Nucleus accumbens (tissue), 56 donors: ENCODE measurements at regions not wholly inside any gene's neighbourhood (a gene's known extent, or its start where the extent isn't known, plus 50 kb on each side); places are given as distances from the start of the nearest gene placed in this dataset.

Source experiments
- DNase-seq, 56 donors: peaks; one replicate each; lab custom pipeline; 2025; lab: John Stamatoyannopoulos, UW

DNA sequence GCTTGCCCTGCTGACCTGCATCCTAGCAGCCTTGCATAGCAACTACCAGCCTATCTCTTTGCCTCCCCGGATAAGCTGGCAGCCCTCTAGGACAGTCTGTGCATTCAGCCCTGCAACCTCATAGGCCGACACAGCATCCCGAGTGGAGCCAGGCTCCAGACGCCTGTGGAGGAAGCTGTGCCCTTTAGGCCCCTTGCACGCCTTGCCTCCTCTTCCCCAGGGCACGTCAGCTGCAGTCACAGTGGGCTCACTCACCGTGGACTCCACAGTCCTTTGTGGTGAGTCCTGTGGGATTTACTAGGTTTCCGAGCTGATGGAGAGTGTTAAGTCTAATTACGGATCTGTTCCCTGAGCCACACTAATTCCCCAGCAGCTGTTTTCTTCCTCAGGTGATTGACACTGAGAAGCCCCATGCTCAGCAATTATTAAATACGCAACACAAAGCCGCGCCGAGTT lies 540.0 kb downstream of the TCERG1L start:
- DNase-seq: no peak

DNA sequence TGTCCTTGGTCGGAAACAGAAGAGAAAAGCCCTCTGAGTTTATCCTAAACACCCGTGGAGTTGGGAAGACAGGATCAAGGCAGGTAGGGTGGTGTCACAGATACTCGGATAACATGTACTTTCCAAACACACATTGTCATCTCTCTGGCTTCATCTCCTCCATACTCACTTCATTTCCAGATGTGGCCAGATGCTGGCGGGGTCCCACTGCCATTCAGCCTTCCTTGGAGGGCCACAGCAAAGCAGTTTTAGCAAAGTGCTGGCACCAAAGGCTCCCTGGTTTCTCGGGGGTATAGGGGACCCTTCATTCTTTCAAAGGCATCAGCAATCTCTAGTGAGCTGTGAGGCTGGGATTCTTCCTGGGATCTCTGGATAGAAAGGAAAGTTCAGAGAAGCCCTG lies 539.5 kb downstream of the TCERG1L start:
- DNase-seq: no peak

DNA sequence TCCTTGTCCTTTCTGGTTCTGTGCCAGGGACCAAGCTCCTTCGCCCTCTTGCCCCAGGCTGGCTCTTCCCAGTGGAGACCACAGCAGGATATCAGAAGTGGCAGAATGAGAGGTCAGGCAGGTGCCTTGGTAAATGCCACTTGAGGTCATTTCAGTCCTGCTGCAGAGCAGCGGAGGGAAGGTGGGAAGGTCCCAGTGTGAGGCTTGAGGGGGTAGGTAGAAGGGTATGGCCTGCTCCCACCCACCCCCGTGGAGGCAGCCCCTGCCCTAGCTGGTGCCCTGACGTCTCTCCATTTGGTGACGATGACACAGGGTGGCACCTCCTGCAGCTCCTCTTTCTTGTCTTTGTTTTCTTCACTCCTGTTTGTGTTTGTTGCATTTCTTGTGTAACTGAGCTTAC lies 538.8 kb downstream of the TCERG1L start:
- DNase-seq: no peak

DNA sequence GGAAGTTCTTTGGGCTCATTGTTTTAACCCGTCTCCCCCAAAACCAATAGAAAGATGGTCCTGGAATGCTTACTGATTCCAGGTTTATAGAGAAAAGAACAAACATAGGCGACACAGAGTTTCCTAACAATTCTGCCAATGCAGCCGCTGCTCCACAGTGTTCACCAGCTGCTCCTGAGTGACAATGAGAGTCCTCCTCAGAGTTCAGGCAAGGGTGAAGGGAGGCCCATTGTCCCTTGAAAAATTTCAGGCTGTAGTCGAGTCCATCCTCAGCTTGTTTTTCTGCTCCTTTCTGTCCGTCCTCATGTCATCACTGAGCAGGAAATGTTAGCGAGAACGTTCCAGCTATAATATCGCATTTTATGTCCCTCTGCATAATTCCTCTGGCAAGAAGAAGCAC lies 537.6 kb downstream of the TCERG1L start:
- DNase-seq: no peak

DNA sequence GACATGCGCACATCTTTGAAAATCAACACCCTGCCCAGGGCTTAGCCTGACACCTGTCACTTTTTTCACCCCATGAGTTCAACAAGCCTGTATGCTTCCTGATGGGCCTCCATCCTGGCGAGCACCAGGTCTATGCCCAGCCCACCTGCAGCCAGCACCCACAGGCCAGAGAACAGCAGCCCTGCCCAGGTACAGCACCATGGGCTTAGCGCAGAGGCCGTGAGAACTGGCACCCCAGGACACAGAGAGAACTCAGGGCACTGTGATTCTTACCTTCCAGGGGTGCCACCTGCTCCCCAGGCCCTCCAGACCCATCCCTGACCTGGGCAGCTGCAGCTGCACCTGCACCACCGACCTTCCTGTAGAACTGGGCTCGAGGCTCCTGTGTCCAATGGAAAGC lies 536.6 kb downstream of the TCERG1L start:
- no peak for DNase-seq

DNA sequence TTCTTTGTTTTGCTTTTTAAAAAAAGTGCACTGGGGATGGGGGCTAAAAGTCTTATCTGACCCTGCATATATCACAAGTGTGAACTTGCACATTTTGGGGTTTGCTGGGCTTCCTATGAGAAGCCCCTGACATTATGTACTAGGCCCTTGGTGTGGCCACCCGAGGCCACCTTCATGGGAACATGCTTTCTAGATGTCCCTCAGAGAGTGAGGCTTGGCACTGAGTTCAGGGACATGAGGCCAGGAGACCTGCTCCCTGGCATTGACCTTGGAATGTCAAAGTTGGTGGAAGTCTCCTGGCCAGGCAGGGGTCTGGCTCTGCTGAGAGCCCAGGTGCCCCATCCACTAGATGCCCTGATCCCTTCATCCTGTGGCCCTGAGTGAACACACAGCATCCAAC lies 536.2 kb downstream of the TCERG1L start:
- no peak for DNase-seq

DNA sequence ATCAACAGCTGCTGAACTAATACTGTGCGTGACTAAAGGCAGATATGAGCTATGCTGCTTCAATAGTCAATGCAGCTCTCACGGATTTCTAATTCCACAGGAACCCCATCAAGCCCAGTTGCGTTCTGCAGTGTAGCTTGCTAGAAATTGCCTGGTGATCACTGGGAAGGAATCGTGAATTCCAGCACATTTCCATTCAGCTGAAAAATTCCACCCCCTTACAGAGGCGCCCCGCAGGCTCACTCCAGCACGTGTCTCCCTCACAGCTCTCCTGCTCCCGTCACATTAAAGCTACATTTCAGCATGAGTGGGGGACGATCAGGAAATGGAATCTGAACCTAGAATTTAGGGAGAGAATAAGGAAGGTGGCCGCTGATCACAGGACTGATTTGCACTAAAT lies 534.8 kb downstream of the TCERG1L start:
- no peak for DNase-seq

DNA sequence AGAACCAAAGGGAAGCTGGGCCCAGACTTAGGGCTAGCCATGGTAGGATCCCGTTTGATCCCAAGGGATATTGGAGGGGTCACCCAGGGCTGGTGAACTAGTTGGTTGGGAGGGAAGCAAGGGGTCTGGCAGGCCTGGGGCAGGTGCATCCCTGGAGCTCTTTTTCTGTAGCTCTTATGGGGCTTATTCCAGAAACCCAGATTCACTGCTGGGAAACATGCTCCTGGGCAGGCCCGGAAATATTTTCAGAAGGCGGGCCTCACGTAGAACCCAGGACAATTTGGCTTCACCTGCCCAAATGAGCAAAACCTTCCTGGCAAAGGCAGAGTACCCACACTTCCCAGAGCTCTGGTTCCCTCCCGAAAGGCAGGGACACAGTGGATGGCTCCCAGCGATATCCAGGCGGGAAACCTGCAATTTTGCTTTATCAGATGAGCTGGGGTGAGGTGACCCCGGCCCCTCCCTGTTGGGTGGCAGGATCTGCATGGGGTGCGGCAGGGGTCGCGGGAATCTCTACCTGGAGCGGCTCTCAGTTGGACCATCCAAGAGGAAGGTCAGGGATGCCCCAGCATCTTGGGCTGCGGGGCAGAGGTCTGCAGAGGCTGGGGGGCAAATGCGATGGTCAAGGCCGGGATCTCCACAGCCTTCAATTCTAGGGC lies 533.9 kb downstream of the TCERG1L start:
- DNase-seq: no peak

DNA sequence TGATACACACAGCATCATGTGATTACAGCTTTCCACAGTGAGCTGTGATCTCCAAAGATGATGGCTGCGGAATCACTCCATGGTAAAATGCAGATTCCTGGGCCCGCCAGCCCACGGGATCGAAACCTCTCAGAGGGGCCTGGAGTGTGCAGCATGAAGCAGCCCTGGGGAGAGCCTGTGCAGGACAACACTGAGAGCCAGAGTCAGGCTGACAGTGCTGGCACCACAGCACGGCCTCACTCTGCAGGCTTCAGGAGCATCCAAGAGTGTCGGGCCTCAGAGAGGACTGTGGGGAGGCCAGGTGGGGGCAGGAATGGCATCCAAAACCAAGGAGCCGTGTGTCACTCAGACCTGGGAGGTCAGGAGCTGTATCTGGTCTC lies 533.4 kb downstream of the TCERG1L start:
- DNase-seq: no peak

DNA sequence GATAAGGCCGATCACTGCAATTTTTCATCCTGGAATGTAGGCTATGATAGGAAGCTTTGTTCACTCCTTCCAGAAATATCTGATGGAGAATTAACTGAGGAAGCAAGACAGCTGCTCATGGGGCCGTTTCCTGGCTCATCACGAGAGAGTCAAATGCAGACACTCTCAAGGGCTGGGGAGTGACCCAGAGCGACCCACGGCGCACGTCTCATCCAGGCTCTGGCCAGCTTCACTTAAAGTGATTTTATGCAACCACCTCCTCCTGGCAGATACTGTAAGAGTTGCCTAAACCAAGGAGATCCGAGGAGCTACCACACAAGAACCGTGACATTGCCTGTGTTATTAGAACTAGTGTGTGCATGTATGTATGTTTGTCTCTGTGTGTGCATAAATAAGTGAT lies 530.8 kb downstream of the TCERG1L start:
- no peak for DNase-seq

DNA sequence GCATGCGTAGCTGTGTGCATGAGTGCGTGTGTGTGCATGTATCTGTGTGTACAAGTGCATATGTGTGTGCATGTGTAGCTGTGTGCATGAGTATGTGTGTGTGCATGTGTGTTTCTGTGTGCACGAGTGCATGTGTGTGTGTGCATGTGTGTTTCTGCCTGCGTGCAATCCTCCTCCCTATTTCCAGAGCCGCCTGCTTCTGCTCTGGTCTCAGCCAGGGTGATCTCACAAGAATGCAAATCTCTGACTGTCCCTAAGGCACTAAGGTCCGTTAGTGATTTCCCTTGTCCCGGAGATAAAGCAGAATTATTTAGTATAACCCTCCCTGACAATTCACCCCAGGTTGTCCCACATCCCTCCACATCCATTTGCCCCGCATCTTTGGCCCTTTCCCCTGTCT lies 530.3 kb downstream of the TCERG1L start:
- DNase-seq: no peak

DNA sequence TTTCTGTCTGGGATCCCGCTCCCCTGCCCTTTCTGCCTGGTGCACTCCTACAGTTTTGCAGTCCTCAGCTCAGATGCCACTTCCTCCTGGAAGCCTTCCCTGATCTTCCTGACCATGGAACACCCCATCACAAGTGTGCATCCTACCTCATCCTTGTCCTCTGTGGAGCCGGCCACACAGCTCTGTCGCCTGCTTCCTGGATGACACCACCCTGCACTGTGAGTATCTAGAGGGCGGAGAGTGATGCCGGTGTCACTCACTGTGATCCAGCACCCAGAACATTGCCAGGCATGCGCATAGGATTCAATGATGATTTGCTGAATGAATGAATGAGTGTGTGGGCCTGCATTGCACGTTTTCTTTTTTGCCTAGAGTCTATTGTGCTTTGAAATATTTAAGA lies 529.9 kb downstream of the TCERG1L start:
- no peak for DNase-seq

DNA sequence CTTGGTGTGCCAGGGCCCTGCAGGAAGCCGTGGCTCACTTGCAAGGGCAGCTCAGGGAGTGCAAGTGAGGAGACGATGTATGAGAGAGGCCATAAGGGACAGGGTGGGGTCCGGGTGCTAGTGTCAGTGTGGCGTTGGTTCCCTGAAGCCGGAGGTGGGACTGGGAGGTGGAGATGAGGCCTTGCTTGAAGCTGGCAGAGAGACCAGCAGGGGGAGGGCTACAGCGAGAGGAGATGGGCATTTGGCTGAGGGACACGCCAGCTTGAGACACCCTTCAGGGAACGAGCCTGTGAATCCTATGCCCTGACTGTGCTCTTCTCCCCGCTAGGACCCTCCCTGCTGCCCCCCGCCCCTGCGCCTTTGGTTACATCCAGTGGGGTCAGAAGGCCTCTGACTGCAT lies 529.1 kb downstream of the TCERG1L start:
- DNase-seq: no peak

DNA sequence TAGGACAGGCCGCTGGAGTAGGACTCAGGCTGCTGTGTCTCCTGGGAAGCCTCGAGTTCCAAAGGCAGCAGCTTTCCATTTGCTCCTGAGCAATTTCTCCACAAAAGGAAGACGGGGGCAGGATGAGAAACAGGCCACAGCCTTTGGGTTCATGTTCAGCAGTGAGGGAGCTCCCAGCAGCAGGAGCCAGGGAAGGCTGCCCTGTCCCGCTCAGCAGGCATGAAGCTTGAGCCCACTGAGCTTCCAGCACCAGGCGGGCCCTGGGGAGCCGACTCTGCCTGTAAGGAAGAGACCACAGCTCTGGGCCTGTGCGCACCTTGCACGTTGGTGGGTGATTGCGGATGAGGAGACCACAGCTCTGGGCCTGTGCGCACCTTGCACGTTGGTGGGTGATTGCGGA lies 527.2 kb downstream of the TCERG1L start:
- no peak for DNase-seq

DNA sequence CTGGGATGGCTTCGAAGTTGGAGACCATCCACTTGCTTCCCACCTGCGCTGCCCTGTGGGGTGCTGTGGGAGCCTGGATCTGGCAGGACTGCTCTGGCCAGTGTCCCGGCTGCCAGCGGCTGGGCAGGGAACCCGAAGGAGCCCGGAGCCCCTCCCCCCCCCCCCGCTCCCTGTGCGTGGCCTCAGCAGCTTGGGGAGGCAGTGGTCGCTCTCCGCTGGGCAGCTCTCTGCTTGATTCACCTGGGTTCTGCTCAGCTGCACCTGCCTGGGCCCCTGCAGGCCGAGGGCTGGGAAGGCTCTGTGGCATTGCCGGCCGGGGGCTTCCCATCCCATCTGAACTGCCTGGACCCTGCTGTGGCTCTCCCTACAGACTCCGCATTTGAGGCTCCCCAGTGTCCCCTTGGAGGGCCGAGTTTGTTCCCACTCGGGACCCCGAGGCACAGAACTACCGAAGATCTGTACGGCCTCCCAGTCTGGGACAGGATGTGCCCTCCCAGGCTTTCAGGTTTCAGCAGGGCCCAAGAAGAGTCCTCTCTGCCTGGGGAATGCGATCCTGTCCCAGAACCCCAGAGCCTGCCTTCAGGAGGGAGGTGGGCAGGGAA lies 525.1 kb downstream of the TCERG1L start:
- no peak for DNase-seq

DNA sequence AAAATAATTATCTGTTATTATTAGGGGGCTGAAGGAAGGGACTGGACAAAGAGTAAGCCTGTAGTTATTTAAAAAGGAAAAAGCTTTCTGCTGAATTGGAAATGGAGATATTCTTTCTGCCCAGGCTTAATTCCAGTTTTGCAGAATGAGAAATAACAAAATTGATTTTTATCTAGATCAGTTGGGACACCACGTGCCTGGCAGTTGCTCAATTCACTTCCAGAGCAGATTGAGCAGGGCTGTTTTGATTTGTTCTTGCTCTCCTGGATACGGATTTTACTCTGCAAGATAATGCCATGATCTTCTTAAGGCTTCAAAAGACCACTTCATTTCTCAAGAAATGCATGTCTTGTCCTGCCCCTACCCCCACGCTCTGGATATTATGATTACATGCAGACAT lies 524.3 kb downstream of the TCERG1L start:
- no peak for DNase-seq

DNA sequence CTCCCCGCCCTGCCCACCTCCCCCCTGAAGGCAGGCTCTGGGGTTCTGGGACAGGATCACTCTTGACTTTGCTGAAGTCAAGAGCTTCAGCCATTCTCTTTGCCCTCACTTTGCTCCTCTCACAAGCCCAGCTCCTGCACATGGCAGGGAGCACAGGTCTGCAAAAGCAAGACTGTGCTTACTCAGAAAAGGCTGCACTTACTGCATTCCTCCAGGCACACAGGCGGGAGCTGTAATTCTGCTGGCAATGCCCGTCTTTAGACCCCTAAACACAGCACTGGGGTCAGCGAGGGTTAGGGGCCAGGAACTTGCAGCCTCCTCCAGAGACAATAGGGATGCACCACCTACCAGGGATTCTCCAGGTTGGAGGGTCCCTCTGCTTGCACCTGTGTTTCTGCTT lies 523.7 kb downstream of the TCERG1L start:
- no peak for DNase-seq

DNA sequence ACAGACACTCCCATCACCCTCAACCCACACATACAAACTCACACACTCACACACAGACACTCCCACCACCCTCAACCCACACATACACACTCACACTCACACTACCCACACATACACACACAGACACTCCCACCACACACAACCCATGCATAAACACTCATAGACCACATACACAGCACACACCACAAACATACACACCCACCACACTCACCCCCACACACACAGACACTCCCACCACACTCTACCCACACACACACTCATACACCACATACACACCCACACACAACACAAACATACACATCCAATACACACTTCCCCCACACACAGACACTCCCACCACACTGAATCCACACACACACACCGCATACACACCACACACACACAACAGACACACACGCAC lies 521.2 kb downstream of the TCERG1L start:
- DNase-seq: peak in 1 of 56 donors; percentile 4

DNA sequence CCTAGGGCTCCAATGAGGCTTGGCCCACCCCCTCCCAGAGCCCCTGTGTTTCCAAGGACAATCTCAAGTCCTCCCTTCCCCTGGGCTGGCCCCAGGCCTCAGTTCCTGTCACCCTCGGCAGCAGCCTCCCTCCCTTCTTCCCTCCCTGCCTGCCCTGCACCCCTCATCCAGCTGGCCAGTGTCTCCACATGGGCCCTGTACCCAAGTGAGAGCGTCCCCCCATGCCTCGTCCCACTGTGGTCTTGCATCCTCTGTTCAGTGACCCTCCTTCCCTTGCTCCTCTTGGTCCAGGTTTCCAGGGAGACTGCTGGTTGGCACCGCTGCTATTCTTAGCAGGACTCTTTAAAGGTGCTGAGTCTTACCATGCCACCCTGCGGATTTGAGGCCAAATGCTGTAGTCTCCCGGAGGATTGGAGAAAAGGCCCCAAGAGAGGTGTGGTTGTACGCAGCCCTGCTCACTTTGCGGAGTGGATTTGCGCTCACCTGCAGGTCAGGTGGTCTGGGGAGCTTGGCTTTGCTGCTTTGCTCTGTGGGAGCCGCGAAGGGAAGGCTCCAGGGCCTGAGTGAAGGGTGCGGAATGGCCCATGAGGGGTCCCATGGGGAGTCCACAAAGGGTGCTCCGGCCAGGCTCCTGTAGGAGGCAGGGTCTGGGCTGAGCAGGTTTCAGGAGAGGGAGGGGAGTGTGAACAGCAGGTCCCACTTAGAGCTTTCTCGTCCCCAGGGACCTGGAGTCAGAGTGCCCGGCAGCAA lies 519.2 kb downstream of the TCERG1L start:
- no peak for DNase-seq

DNA sequence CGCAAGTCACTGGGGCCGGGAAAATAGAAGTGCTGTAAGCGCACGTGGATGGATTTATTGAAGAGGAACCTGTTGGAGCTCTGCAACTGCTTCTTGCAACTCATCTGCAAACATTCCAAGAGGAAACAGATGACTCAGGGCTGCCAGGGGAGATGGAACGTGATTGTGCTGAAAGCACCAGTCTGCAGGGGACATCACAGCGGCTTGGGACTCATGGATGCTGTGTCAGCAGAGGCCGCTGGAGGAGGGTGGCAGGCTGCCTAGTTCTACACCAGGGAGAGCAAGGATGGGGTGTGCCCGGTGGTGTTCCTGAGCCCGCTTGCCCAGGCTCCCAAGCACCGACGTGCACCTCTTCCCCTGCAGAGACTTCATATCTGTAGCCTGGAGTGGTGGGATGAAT lies 515.7 kb downstream of the TCERG1L start:
- DNase-seq: no peak

DNA sequence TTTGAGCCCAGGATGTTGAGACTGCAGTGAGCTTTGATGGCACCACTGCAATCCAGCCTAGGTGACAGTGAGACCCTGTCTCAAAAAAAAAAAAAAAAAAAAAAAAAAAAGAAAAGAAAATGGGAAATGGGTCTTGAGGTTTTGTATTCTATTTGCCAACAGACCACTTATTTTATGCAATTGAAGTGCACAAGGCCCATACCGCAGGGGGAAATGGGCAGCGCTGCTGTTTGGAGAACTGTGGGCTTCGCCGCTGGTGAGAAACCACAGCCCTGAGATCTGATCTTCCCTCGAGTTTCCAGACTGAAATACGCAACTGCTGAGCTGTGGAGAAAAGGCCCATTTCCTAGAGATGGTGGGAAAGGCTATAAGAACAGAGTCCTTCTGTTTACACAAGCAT lies 512.0 kb downstream of the TCERG1L start:
- DNase-seq: no peak

DNA sequence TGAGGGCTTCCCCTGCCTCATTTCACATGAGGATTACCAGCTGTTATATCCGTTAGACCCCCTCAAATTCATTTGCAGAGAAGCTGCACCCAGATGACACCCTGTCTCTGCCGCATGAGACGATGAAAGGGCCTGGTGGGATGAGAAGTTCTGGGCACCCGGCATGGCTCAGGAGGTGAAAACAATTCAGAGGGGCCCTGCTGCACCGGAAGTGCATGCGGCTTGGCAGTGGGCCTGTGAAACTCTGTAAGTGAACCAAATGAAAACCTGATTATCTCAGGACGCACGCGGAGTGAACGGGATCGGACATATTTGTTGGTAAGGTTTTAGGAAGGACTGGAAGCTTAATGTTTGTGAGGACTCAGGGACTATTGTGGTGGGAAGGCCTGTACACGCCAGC lies 511.2 kb downstream of the TCERG1L start:
- DNase-seq: no peak
